Esophagus muscularis mucosa (tissue), 4 donors: ENCODE measurements at regions not wholly inside any gene's neighbourhood (a gene's known extent, or its start where the extent isn't known, plus 50 kb on each side); places are given as distances from the start of the nearest gene placed in this dataset.

ENCODE experiments used
- DNase-seq: peaks from one replicate; pipeline ENCODE4 v3.0.0-alpha.2; 2017; ENCODE audit errors: extremely low spot score
- H3K27ac ChIP-seq, 4 donors: fragments of 200-600 bp; sonication (generic); replicated peaks in 1 of 4; 1 replicate in 3 of 4; 2 replicates in 1 of 4; pipeline ENCODE4 v1.5.1; 2016 to 2019; ENCODE audit warnings: mild to moderate bottlenecking in 1 of 4
- H3K27me3 ChIP-seq, 4 donors: fragments of 200-600 bp; sonication (generic); one replicate each; pipeline versions ENCODE4 v1.5.1 to v1.6.0; 2016 to 2019
- H3K36me3 ChIP-seq, 4 donors: fragments of 200-600 bp; sonication (generic); one replicate each; pipeline ENCODE4 v1.5.1; 2016 to 2019
- H3K4me1 ChIP-seq, 4 donors: fragments of 200-600 bp; sonication (generic); one replicate each; pipeline ENCODE4 v1.5.1; 2016 to 2019
- H3K4me3 ChIP-seq, 4 donors: fragments of 200-600 bp; sonication (generic); 1 replicate in 2 of 4; 2 replicates in 2 of 4; pipeline ENCODE4 v1.5.1; 2016 to 2019; ENCODE audit warnings: mild to moderate bottlenecking in 4 of 4, moderate library complexity in 1 of 4
- H3K9me3 ChIP-seq, 4 donors: fragments of 200-600 bp; sonication (generic); 1 replicate in 3 of 4; 2 replicates in 1 of 4; pipeline ENCODE4 v1.5.1; 2016 to 2019
- CTCF ChIP-seq, 3 experiments: fragments of 200-600 bp in 2 of 3; fragments of 450-650 bp in 1 of 3; sonication (generic) in 2 of 3; IDR thresholded peaks; one replicate each; pipeline ENCODE4 v1.5.1; 2017 to 2019; ENCODE audit warnings: antibody characterized with exemption in 3 of 3, mild to moderate bottlenecking in 2 of 3, moderate library complexity in 1 of 3
- EP300 ChIP-seq: sonication (generic); formaldehyde crosslinking; IDR thresholded peaks from one replicate; pipeline ENCODE4 v1.6.1; 2017; ENCODE audit warnings: antibody characterized with exemption
- POLR2A ChIP-seq: fragments of 450-650 bp; IDR thresholded peaks from one replicate; pipeline ENCODE4 v1.6.1; 2017; ENCODE audit warnings: antibody characterized with exemption, moderate library complexity, mild to moderate bottlenecking, low read depth
- POLR2AphosphoS5 ChIP-seq, 2 donors: sonication (generic); formaldehyde crosslinking; IDR thresholded peaks; one replicate each; pipeline ENCODE4 v1.6.1; 2017; ENCODE audit warnings: antibody characterized with exemption in 2 of 2
- WGBS: methylation state at CpG from one replicate; pipeline ENCODE4 v1.1.5; 2018; 5-methylcytosine and 5-hydroxymethylcytosine counted together
- intact Hi-C: fragments of 100-400 bp; cut with DNase I; formaldehyde crosslinking; loops from one replicate; pipeline ENCODE4 v1.15.1; 2023

- no peaks in the 10 kb centered on the region for H3K36me3 ChIP-seq
- intact Hi-C loops: no loop called here
- DNase-seq: no peak
- H3K27me3 ChIP-seq: no peaks in the 10 kb centered on the region
- TF ChIP-seq CTCF (IDR thresholded peaks at IDR 0.05) (no peak), POLR2A (no peak), POLR2AphosphoS5 (IDR thresholded peaks at IDR 0.05) (no peak), EP300 (no peak)
- H3K4me3 ChIP-seq: no peak overlapping the region
- 94% methylated on average over 2 of the region's 2 CpGs for WGBS
- no peak overlapping the region for H3K27ac ChIP-seq
- H3K4me1 ChIP-seq: no peaks in the 10 kb centered on the region
- H3K9me3 ChIP-seq: peaks cover 0 to 5% (median 4%) of the 10 kb centered on the region in 4 donors
These were observed 1974.3 kb downstream of the EFNA5 start for GRCh38 chr5:105696440-105696839.

GRCh38 chr5:105695941-105696340, 1974.8 kb downstream of the EFNA5 start:
- TF ChIP-seq CTCF (IDR thresholded peaks at IDR 0.05) (no peak), POLR2AphosphoS5 (IDR thresholded peaks at IDR 0.05) (no peak), EP300 (no peak), POLR2A (no peak)
- Histone ChIP-seq H3K27ac (no peak overlapping the region), H3K4me3 (no peak overlapping the region), H3K9me3 (peaks cover 0 to 4% (median 0%) of the 10 kb centered on the region in 4 donors), H3K27me3 (no peaks in the 10 kb centered on the region), H3K4me1 (no peaks in the 10 kb centered on the region), H3K36me3 (no peaks in the 10 kb centered on the region)
- DNase-seq: no peak
- intact Hi-C loops: no loop called here
- WGBS: 86% methylated on average over 2 of the region's 2 CpGs

- DNase-seq: no peak
- no peaks in the 10 kb centered on the region for H3K36me3 ChIP-seq
- no peak overlapping the region for H3K4me3 ChIP-seq
- TF ChIP-seq POLR2A (no peak), EP300 (no peak), POLR2AphosphoS5 (IDR thresholded peaks at IDR 0.05) (no peak), CTCF (IDR thresholded peaks at IDR 0.05) (no peak)
- H3K27ac ChIP-seq: no peak overlapping the region
- intact Hi-C loops: no loop called here
- no peaks in the 10 kb centered on the region for H3K27me3 ChIP-seq
- WGBS: 88% methylated on average over 3 of the region's 3 CpGs
- no peaks in the 10 kb centered on the region for H3K4me1 ChIP-seq
- H3K9me3 ChIP-seq: no peaks in the 10 kb centered on the region
These were observed 1981.1 kb downstream of the EFNA5 start for GRCh38 chr5:105689596-105689995.

- intact Hi-C loops: no loop called here
- 83% methylated on average over 4 of the region's 4 CpGs for WGBS
These were observed 1982.4 kb downstream of the EFNA5 start for GRCh38 chr5:105688227-105688792.

More at GRCh38 chr5:105688227-105688792, 1982.4 kb downstream of the EFNA5 start:
- Histone ChIP-seq H3K9me3 (no peaks in the 10 kb centered on the region), H3K4me1 (no peaks in the 10 kb centered on the region), H3K27ac (no peak overlapping the region), H3K27me3 (no peaks in the 10 kb centered on the region), H3K36me3 (no peaks in the 10 kb centered on the region), H3K4me3 (no peak overlapping the region)
- DNase-seq: no peak
- no peak for TF ChIP-seq POLR2A
- no peak for TF ChIP-seq POLR2AphosphoS5 (IDR thresholded peaks at IDR 0.05)
- no peak for TF ChIP-seq CTCF (IDR thresholded peaks at IDR 0.05)
- TF ChIP-seq EP300: no peak
